Vagina (tissue), 2 donors: ENCODE measurements at regions not wholly inside any gene's neighbourhood (a gene's known extent, or its start where the extent isn't known, plus 50 kb on each side); places are given as distances from the start of the nearest gene placed in this dataset.
A peak's percentile ranks its signal among the peaks of the same experiment; 100 is the strongest.

ENCODE experiments used
- DNase-seq, 2 donors: peaks; one replicate each; pipeline ENCODE4 v3.0.0-alpha.2; 2017; ENCODE audit errors: extremely low spot score in 2 of 2
- H3K27ac ChIP-seq: fragments of 200-600 bp; sonication (generic); one replicate; pipeline ENCODE4 v1.5.1; 2019
- H3K27me3 ChIP-seq: fragments of 200-600 bp; sonication (generic); one replicate; pipeline ENCODE4 v1.5.1; 2019
- H3K36me3 ChIP-seq, 2 donors: fragments of 200-600 bp; sonication (generic); one replicate each; pipeline ENCODE4 v1.5.1; 2017 to 2019
- H3K4me1 ChIP-seq: fragments of 200-600 bp; sonication (generic); one replicate; pipeline ENCODE4 v1.5.1; 2019
- H3K4me3 ChIP-seq, 2 donors: fragments of 200-600 bp; sonication (generic); 1 replicate in 1 of 2; 2 replicates in 1 of 2; pipeline ENCODE4 v1.5.1; 2016 to 2019
- H3K9me3 ChIP-seq: fragments of 200-600 bp; sonication (generic); one replicate; pipeline ENCODE4 v1.5.1; 2019
- CTCF ChIP-seq, 3 experiments: fragments of 450-650 bp in 2 of 3; fragments of 200-600 bp in 1 of 3; sonication (generic) in 1 of 3; IDR thresholded peaks; one replicate each; pipeline ENCODE4 v1.5.1; 2017 to 2019; ENCODE audit warnings: antibody characterized with exemption in 3 of 3, mild to moderate bottlenecking in 2 of 3, moderate library complexity in 2 of 3
- POLR2A ChIP-seq, 2 donors: fragments of 450-650 bp; IDR thresholded peaks; one replicate each; pipeline ENCODE4 v1.6.1; 2017; ENCODE audit warnings: antibody characterized with exemption in 2 of 2, mild to moderate bottlenecking in 2 of 2, moderate library complexity in 2 of 2
- POLR2AphosphoS5 ChIP-seq, 2 donors: sonication (generic); formaldehyde crosslinking; IDR thresholded peaks; one replicate each; pipeline ENCODE4 v1.9.0; 2017; ENCODE audit warnings: antibody characterized with exemption in 2 of 2, mild to moderate bottlenecking in 2 of 2, low read depth in 1 of 2; ENCODE audit not compliant: insufficient read depth in 1 of 2
- intact Hi-C: fragments of 100-400 bp; cut with DNase I; formaldehyde crosslinking; loops from one replicate; pipeline ENCODE4 v1.15.1; 2023

- peak in 1 of 2 donors; percentile 90 for DNase-seq
- no peaks in the 10 kb centered on the region for H3K9me3 ChIP-seq
- no peak overlapping the region for H3K4me3 ChIP-seq
- intact Hi-C loops: no loop called here
- no peaks in the 10 kb centered on the region for H3K27me3 ChIP-seq
- no peak for TF ChIP-seq POLR2A (IDR thresholded peaks at IDR 0.05)
- TF ChIP-seq CTCF (IDR thresholded peaks at IDR 0.05): no peak
- H3K36me3 ChIP-seq: no peaks in the 10 kb centered on the region
- H3K27ac ChIP-seq: no peak overlapping the region
- peaks cover 4% of the 10 kb centered on the region for H3K4me1 ChIP-seq
Observed at GRCh38 chr2:236935083-236935482, 150.6 kb upstream of the COPS8 start.

- no peak overlapping the region for H3K4me3 ChIP-seq
- H3K36me3 ChIP-seq: no peaks in the 10 kb centered on the region
- DNase-seq: peak; percentile 84 to 87
- intact Hi-C loops: no loop called here
- H3K27ac ChIP-seq: no peak overlapping the region
- H3K4me1 ChIP-seq: peaks cover 4% of the 10 kb centered on the region
- H3K27me3 ChIP-seq: no peaks in the 10 kb centered on the region
- no peak for TF ChIP-seq POLR2AphosphoS5 (IDR thresholded peaks at IDR 0.05; ENCODE audit: insufficient read depth in 1 of 2, low read depth in 1 of 2)
- TF ChIP-seq POLR2A (IDR thresholded peaks at IDR 0.05): no peak
- no peaks in the 10 kb centered on the region for H3K9me3 ChIP-seq
Observed at GRCh38 chr2:236935631-236936445, 149.9 kb upstream of the COPS8 start.

- DNase-seq: peak; percentile 56 to 91
- Histone ChIP-seq H3K4me3 (no peak overlapping the region), H3K27ac (no peak overlapping the region), H3K4me1 (peaks cover 4% of the 10 kb centered on the region), H3K36me3 (no peaks in the 10 kb centered on the region), H3K9me3 (no peaks in the 10 kb centered on the region), H3K27me3 (no peaks in the 10 kb centered on the region)
- TF ChIP-seq CTCF (IDR thresholded peaks at IDR 0.05) (no peak), POLR2A (IDR thresholded peaks at IDR 0.05) (no peak)
- intact Hi-C loops: no loop called here
Observed at GRCh38 chr2:236936446-236936940, 149.2 kb upstream of the COPS8 start.

GRCh38 chr2:236938126-236938525, 147.6 kb upstream of the COPS8 start:
- H3K27me3 ChIP-seq: no peaks in the 10 kb centered on the region
- no peak for TF ChIP-seq POLR2A (IDR thresholded peaks at IDR 0.05)
- no peak for TF ChIP-seq POLR2AphosphoS5 (IDR thresholded peaks at IDR 0.05; ENCODE audit: insufficient read depth in 1 of 2, low read depth in 1 of 2)
- no peak for TF ChIP-seq CTCF (IDR thresholded peaks at IDR 0.05)
- intact Hi-C loops: no loop called here
- peaks cover under 1% of the 10 kb centered on the region for H3K4me1 ChIP-seq
- no peak overlapping the region for H3K4me3 ChIP-seq
- peak; percentile 52 to 81 for DNase-seq
- H3K36me3 ChIP-seq: no peaks in the 10 kb centered on the region
- no peaks in the 10 kb centered on the region for H3K9me3 ChIP-seq
- H3K27ac ChIP-seq: no peak overlapping the region

GRCh38 chr2:236939271-236939670, 146.4 kb upstream of the COPS8 start:
- H3K4me3 ChIP-seq: no peak overlapping the region
- peak; percentile 64 to 77 for DNase-seq
- H3K27me3 ChIP-seq: no peaks in the 10 kb centered on the region
- intact Hi-C loops: no loop called here
- H3K9me3 ChIP-seq: no peaks in the 10 kb centered on the region
- H3K4me1 ChIP-seq: no peaks in the 10 kb centered on the region
- TF ChIP-seq POLR2AphosphoS5 (IDR thresholded peaks at IDR 0.05; ENCODE audit: insufficient read depth in 1 of 2, low read depth in 1 of 2) (no peak), CTCF (IDR thresholded peaks at IDR 0.05) (no peak), POLR2A (IDR thresholded peaks at IDR 0.05) (no peak)
- no peak overlapping the region for H3K27ac ChIP-seq
- H3K36me3 ChIP-seq: no peaks in the 10 kb centered on the region
